ENCODE measurements at regions not wholly inside any gene's neighbourhood (a gene's known extent, or its start where the extent isn't known, plus 50 kb on each side); places are given as distances from the start of the nearest gene placed in this dataset.

- H3K9ac ChIP-seq (ENCODE audit: insufficient read length, low read depth): no peak overlapping the region
- no peaks in the 10 kb centered on the region for H3K27me3 ChIP-seq (ENCODE audit: insufficient read depth, insufficient read length)
- no peaks in the 10 kb centered on the region for H3K4me1 ChIP-seq (ENCODE audit: insufficient read depth, insufficient read length)
- H3K4me3 ChIP-seq (ENCODE audit: insufficient read length, low read depth): no peak overlapping the region
- no peaks in the 10 kb centered on the region for H3K9me3 ChIP-seq (ENCODE audit: insufficient read depth, low read length)
- no peak for DNase-seq (ENCODE audit: low read depth, low spot score)
- no peaks in the 10 kb centered on the region for H3K36me3 ChIP-seq (ENCODE audit: insufficient read depth, insufficient read length, low read length)
- TF ChIP-seq SUZ12 (IDR thresholded peaks at IDR 0.05; ENCODE audit: extremely low read depth, insufficient read depth, insufficient read length) (no peak), YY1 (IDR thresholded peaks at IDR 0.05; ENCODE audit: insufficient read depth, insufficient read length) (no peak), ZNF274 (IDR thresholded peaks at IDR 0.05; ENCODE audit: low read depth, low read length) (no peak)
Observed at GRCh38 chr10:2011106-2011716, 273.9 kb upstream of the ADARB2 start.

- Histone ChIP-seq H3K9ac (ENCODE audit: insufficient read length, low read depth) (no peak overlapping the region), H3K27me3 (ENCODE audit: insufficient read depth, insufficient read length) (no peaks in the 10 kb centered on the region), H3K4me1 (ENCODE audit: insufficient read depth, insufficient read length) (no peaks in the 10 kb centered on the region), H3K4me3 (ENCODE audit: insufficient read length, low read depth) (no peak overlapping the region), H3K36me3 (ENCODE audit: insufficient read depth, insufficient read length, low read length) (no peaks in the 10 kb centered on the region), H3K9me3 (ENCODE audit: insufficient read depth, low read length) (no peaks in the 10 kb centered on the region)
- TF ChIP-seq ZNF274 (IDR thresholded peaks at IDR 0.05; ENCODE audit: low read depth, low read length) (no peak), YY1 (IDR thresholded peaks at IDR 0.05; ENCODE audit: insufficient read depth, insufficient read length) (no peak), SUZ12 (IDR thresholded peaks at IDR 0.05; ENCODE audit: extremely low read depth, insufficient read depth, insufficient read length) (no peak)
- no peak for DNase-seq (ENCODE audit: low read depth, low spot score)
Observed at GRCh38 chr10:2005546-2005945, 268.2 kb upstream of the ADARB2 start.

- Histone ChIP-seq H3K9ac (ENCODE audit: insufficient read length, low read depth) (no peak overlapping the region), H3K36me3 (ENCODE audit: insufficient read depth, insufficient read length, low read length) (no peaks in the 10 kb centered on the region), H3K9me3 (ENCODE audit: insufficient read depth, low read length) (no peaks in the 10 kb centered on the region), H3K27me3 (ENCODE audit: insufficient read depth, insufficient read length) (no peaks in the 10 kb centered on the region), H3K4me1 (ENCODE audit: insufficient read depth, insufficient read length) (no peaks in the 10 kb centered on the region), H3K4me3 (ENCODE audit: insufficient read length, low read depth) (no peak overlapping the region)
- TF ChIP-seq SUZ12 (IDR thresholded peaks at IDR 0.05; ENCODE audit: extremely low read depth, insufficient read depth, insufficient read length): no peak
- no peak for TF ChIP-seq ZNF274 (IDR thresholded peaks at IDR 0.05; ENCODE audit: low read depth, low read length)
- no peak for TF ChIP-seq YY1 (IDR thresholded peaks at IDR 0.05; ENCODE audit: insufficient read depth, insufficient read length)
- DNase-seq (ENCODE audit: low read depth, low spot score): no peak
Observed at GRCh38 chr10:1992930-1993329, 255.6 kb upstream of the ADARB2 start.

- H3K9me3 ChIP-seq (ENCODE audit: insufficient read depth, low read length): no peaks in the 10 kb centered on the region
- no peak overlapping the region for H3K9ac ChIP-seq (ENCODE audit: insufficient read length, low read depth)
- no peak overlapping the region for H3K4me3 ChIP-seq (ENCODE audit: insufficient read length, low read depth)
- DNase-seq (ENCODE audit: low read depth, low spot score): no peak
- H3K27me3 ChIP-seq (ENCODE audit: insufficient read depth, insufficient read length): no peaks in the 10 kb centered on the region
- H3K36me3 ChIP-seq (ENCODE audit: insufficient read depth, insufficient read length, low read length): no peaks in the 10 kb centered on the region
- no peak for TF ChIP-seq ZNF274 (IDR thresholded peaks at IDR 0.05; ENCODE audit: low read depth, low read length)
- TF ChIP-seq YY1 (IDR thresholded peaks at IDR 0.05; ENCODE audit: insufficient read depth, insufficient read length): no peak
- no peak for TF ChIP-seq SUZ12 (IDR thresholded peaks at IDR 0.05; ENCODE audit: extremely low read depth, insufficient read depth, insufficient read length)
- no peaks in the 10 kb centered on the region for H3K4me1 ChIP-seq (ENCODE audit: insufficient read depth, insufficient read length)
Observed at GRCh38 chr10:1989090-1989489, 251.8 kb upstream of the ADARB2 start.

- TF ChIP-seq SUZ12 (IDR thresholded peaks at IDR 0.05; ENCODE audit: extremely low read depth, insufficient read depth, insufficient read length) (no peak), ZNF274 (IDR thresholded peaks at IDR 0.05; ENCODE audit: low read depth, low read length) (no peak), YY1 (IDR thresholded peaks at IDR 0.05; ENCODE audit: insufficient read depth, insufficient read length) (no peak)
- Histone ChIP-seq H3K4me3 (ENCODE audit: insufficient read length, low read depth) (no peak overlapping the region), H3K9me3 (ENCODE audit: insufficient read depth, low read length) (no peaks in the 10 kb centered on the region), H3K27me3 (ENCODE audit: insufficient read depth, insufficient read length) (no peaks in the 10 kb centered on the region), H3K4me1 (ENCODE audit: insufficient read depth, insufficient read length) (no peaks in the 10 kb centered on the region), H3K36me3 (ENCODE audit: insufficient read depth, insufficient read length, low read length) (no peaks in the 10 kb centered on the region), H3K9ac (ENCODE audit: insufficient read length, low read depth) (no peak overlapping the region)
- no peak for DNase-seq (ENCODE audit: low read depth, low spot score)
Observed at GRCh38 chr10:1981976-1982375, 244.7 kb upstream of the ADARB2 start.

GRCh38 chr10:1980459-1980858 is 243.1 kb upstream of the ADARB2 start:
- H3K9ac ChIP-seq (ENCODE audit: insufficient read length, low read depth): no peak overlapping the region
- no peaks in the 10 kb centered on the region for H3K27me3 ChIP-seq (ENCODE audit: insufficient read depth, insufficient read length)
- no peak for DNase-seq (ENCODE audit: low read depth, low spot score)
- no peaks in the 10 kb centered on the region for H3K4me1 ChIP-seq (ENCODE audit: insufficient read depth, insufficient read length)
- no peaks in the 10 kb centered on the region for H3K36me3 ChIP-seq (ENCODE audit: insufficient read depth, insufficient read length, low read length)
- H3K9me3 ChIP-seq (ENCODE audit: insufficient read depth, low read length): no peaks in the 10 kb centered on the region
- no peak for TF ChIP-seq SUZ12 (IDR thresholded peaks at IDR 0.05; ENCODE audit: extremely low read depth, insufficient read depth, insufficient read length)
- TF ChIP-seq YY1 (IDR thresholded peaks at IDR 0.05; ENCODE audit: insufficient read depth, insufficient read length): no peak
- no peak for TF ChIP-seq ZNF274 (IDR thresholded peaks at IDR 0.05; ENCODE audit: low read depth, low read length)
- no peak overlapping the region for H3K4me3 ChIP-seq (ENCODE audit: insufficient read length, low read depth)

GRCh38 chr10:1978584-1978983 is 241.3 kb upstream of the ADARB2 start:
- Histone ChIP-seq H3K27me3 (ENCODE audit: insufficient read depth, insufficient read length) (no peaks in the 10 kb centered on the region), H3K9ac (ENCODE audit: insufficient read length, low read depth) (no peak overlapping the region), H3K4me3 (ENCODE audit: insufficient read length, low read depth) (no peak overlapping the region), H3K9me3 (ENCODE audit: insufficient read depth, low read length) (no peaks in the 10 kb centered on the region), H3K4me1 (ENCODE audit: insufficient read depth, insufficient read length) (no peaks in the 10 kb centered on the region), H3K36me3 (ENCODE audit: insufficient read depth, insufficient read length, low read length) (no peaks in the 10 kb centered on the region)
- TF ChIP-seq YY1 (IDR thresholded peaks at IDR 0.05; ENCODE audit: insufficient read depth, insufficient read length): no peak
- TF ChIP-seq ZNF274 (IDR thresholded peaks at IDR 0.05; ENCODE audit: low read depth, low read length): no peak
- no peak for TF ChIP-seq SUZ12 (IDR thresholded peaks at IDR 0.05; ENCODE audit: extremely low read depth, insufficient read depth, insufficient read length)
- DNase-seq (ENCODE audit: low read depth, low spot score): no peak

Measured in NT2/D1 (cell line).